ENCODE measurements at regions not wholly inside any gene's neighbourhood (a gene's known extent, or its start where the extent isn't known, plus 50 kb on each side); places are given as distances from the start of the nearest gene placed in this dataset.

- H3K4me3 Mint-ChIP-seq (ENCODE audit: unreplicated experiment): no peak overlapping the region
- POLR2A ChIA-PET: no interaction called here
Observed at GRCh38 chrX:99654188-99654587, 755.9 kb downstream of the PCDH19 start.

GRCh38 chrX:99653352-99653751, 756.7 kb downstream of the PCDH19 start:
- Mint-ChIP-seq H3K27ac (ENCODE audit: low read depth, unreplicated experiment) (no peak overlapping the region), H3K4me1 (ENCODE audit: insufficient read depth, unreplicated experiment) (no peaks in the 10 kb centered on the region), H3K27me3 (ENCODE audit: insufficient read depth, unreplicated experiment) (no peaks in the 10 kb centered on the region), H3K9me3 (ENCODE audit: unreplicated experiment) (no peaks in the 10 kb centered on the region), H3K4me3 (ENCODE audit: unreplicated experiment) (no peak overlapping the region), H3K36me3 (ENCODE audit: insufficient read depth, unreplicated experiment) (no peaks in the 10 kb centered on the region)
- no peak for TF ChIP-seq CTCF (IDR thresholded peaks at IDR 0.05; ENCODE audit: unreplicated experiment)
- no TSS peak for BruUV-seq (replicated peaks)
- DNase-seq (ENCODE audit: unreplicated experiment): no peak
- intact Hi-C loops (cut with micrococcal nuclease): no loop called here
- CTCF ChIA-PET: interaction anchor here (0.6 kb wide), 2 partner anchors 77 to 381 kb away, joined by 3 read pairs; no protein-coding TSS in a partner anchor
- POLR2A ChIA-PET: no interaction called here

More at GRCh38 chrX:99654188-99654587, 755.9 kb downstream of the PCDH19 start:
- TF ChIP-seq CTCF (IDR thresholded peaks at IDR 0.05; ENCODE audit: unreplicated experiment): no peak
- H3K36me3 Mint-ChIP-seq (ENCODE audit: insufficient read depth, unreplicated experiment): no peaks in the 10 kb centered on the region
- H3K4me1 Mint-ChIP-seq (ENCODE audit: insufficient read depth, unreplicated experiment): no peaks in the 10 kb centered on the region
- CTCF ChIA-PET: no interaction called here
- intact Hi-C loops (cut with micrococcal nuclease): no loop called here
- no peaks in the 10 kb centered on the region for H3K27me3 Mint-ChIP-seq (ENCODE audit: insufficient read depth, unreplicated experiment)
- no peaks in the 10 kb centered on the region for H3K9me3 Mint-ChIP-seq (ENCODE audit: unreplicated experiment)
- no TSS peak for BruUV-seq (replicated peaks)
- no peak for DNase-seq (ENCODE audit: unreplicated experiment)
- H3K27ac Mint-ChIP-seq (ENCODE audit: low read depth, unreplicated experiment): no peak overlapping the region

DNA sequence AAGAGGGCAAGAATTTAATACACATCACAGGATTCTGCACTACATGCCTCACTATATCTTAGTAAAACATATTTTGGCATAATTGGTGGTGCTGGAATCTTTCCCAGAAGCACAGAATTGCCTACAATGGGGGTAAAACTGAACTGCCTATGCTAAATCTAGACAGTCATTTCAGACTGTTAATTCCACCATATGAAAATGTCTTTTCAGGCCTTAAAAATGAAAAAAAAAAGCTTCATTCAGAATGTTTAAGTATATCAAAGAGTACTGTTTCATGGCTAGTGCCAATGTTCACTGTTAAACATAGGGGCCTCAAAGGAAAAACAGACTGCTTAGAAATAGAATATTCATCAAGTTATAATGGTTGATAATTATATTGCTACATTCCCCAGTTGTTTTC, 797.0 kb downstream of the PCDH19 start:
- no peaks in the 10 kb centered on the region for H3K9me3 Mint-ChIP-seq (ENCODE audit: unreplicated experiment)
- no peaks in the 10 kb centered on the region for H3K4me1 Mint-ChIP-seq (ENCODE audit: insufficient read depth, unreplicated experiment)
- H3K27me3 Mint-ChIP-seq (ENCODE audit: insufficient read depth, unreplicated experiment): peaks cover 15% of the 10 kb centered on the region
- H3K36me3 Mint-ChIP-seq (ENCODE audit: insufficient read depth, unreplicated experiment): no peaks in the 10 kb centered on the region
- DNase-seq (ENCODE audit: unreplicated experiment): no peak
- TF ChIP-seq CTCF (IDR thresholded peaks at IDR 0.05; ENCODE audit: unreplicated experiment): no peak
- BruUV-seq (replicated peaks): no TSS peak
- H3K4me3 Mint-ChIP-seq (ENCODE audit: unreplicated experiment): no peak overlapping the region
- POLR2A ChIA-PET: no interaction called here
- intact Hi-C loops (cut with micrococcal nuclease): no loop called here
- no peak overlapping the region for H3K27ac Mint-ChIP-seq (ENCODE audit: low read depth, unreplicated experiment)
- CTCF ChIA-PET: no interaction called here

- no peak for DNase-seq (ENCODE audit: unreplicated experiment)
- H3K4me1 Mint-ChIP-seq (ENCODE audit: insufficient read depth, unreplicated experiment): no peaks in the 10 kb centered on the region
- H3K36me3 Mint-ChIP-seq (ENCODE audit: insufficient read depth, unreplicated experiment): no peaks in the 10 kb centered on the region
- intact Hi-C loops (cut with micrococcal nuclease): no loop called here
- ChIA-PET CTCF (interaction anchor here (0.7 kb wide), 1 partner anchor 101 kb away, joined by 4 read pairs; no protein-coding TSS in a partner anchor), POLR2A (no interaction called here)
- no peak overlapping the region for H3K27ac Mint-ChIP-seq (ENCODE audit: low read depth, unreplicated experiment)
- no peaks in the 10 kb centered on the region for H3K9me3 Mint-ChIP-seq (ENCODE audit: unreplicated experiment)
- H3K27me3 Mint-ChIP-seq (ENCODE audit: insufficient read depth, unreplicated experiment): peaks cover 30% of the 10 kb centered on the region
- TF ChIP-seq CTCF (IDR thresholded peaks at IDR 0.05; ENCODE audit: unreplicated experiment): no peak
- H3K4me3 Mint-ChIP-seq (ENCODE audit: unreplicated experiment): no peak overlapping the region
- no TSS peak for BruUV-seq (replicated peaks)
Observed at GRCh38 chrX:99603091-99603814, 806.8 kb downstream of the PCDH19 start.

All from MCF 10A (cell line).